Astrocyte of the cerebellum (primary cell): ENCODE measurements at regions not wholly inside any gene's neighbourhood (a gene's known extent, or its start where the extent isn't known, plus 50 kb on each side); places are given as distances from the start of the nearest gene placed in this dataset.

Experiments used
- DNase-seq: peaks from one replicate; pipeline ENCODE4 v3.0.0-alpha.2; 2011; ENCODE audit warnings: low read depth
- H3K4me3 ChIP-seq: 2 replicates; pipeline ENCODE4 v1.5.1; 2011; ENCODE audit warnings: mild to moderate bottlenecking, low read depth, low read length, moderate library complexity
- CTCF ChIP-seq: IDR thresholded peaks from 2 replicates; pipeline ENCODE4 v1.5.1; 2012; ENCODE audit warnings: low read length, low read depth, moderate library complexity, mild to moderate bottlenecking; ENCODE audit errors: missing control alignments
- in situ Hi-C: cut with HindIII; loops from 2 replicates; pipeline ENCODE4 v1.10.0; 2017; ENCODE audit warnings: low sequenced_read_pairs

DNA sequence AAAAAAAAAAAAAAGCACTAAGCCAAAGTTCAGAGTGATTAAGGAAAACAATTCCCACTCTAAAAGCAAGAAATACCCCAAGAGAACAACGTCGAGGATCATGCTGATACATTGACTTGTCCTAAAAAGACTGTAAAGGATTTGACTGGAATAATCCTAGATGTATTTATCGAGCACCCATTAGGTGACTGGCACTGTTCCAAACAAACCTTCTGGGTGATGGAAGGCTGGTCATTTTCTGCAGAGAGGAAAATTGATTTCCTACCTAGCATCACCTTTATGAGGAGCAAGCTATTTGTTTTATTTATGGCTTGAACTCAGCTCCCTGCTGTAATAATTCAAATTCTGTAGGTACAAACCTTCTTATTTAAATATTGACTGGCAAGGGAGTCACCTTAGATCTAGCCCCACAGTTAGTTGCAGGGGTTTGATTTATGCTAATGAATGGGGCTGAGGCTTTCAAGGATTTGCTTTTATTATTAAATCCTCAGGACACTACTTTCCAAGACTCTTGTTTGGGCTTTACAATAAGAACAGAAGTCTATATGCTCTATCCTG, 471.0 kb downstream of the OLFM4 start:
- DNase-seq = no peak
- no peak for TF ChIP-seq CTCF
- in situ Hi-C loops = no loop called here
- no peak overlapping the region for H3K4me3 ChIP-seq

- DNase-seq = no peak
- in situ Hi-C loops = no loop called here
- no peak for TF ChIP-seq CTCF
- no peak overlapping the region for H3K4me3 ChIP-seq
These were observed 472.8 kb downstream of the OLFM4 start for GRCh38 chr13:53501387-53501786.

- in situ Hi-C loops = no loop called here
- no peak for DNase-seq
- no peak for TF ChIP-seq CTCF
- H3K4me3 ChIP-seq = no peak overlapping the region
These were observed 479.1 kb downstream of the OLFM4 start for GRCh38 chr13:53507741-53508140.

DNA sequence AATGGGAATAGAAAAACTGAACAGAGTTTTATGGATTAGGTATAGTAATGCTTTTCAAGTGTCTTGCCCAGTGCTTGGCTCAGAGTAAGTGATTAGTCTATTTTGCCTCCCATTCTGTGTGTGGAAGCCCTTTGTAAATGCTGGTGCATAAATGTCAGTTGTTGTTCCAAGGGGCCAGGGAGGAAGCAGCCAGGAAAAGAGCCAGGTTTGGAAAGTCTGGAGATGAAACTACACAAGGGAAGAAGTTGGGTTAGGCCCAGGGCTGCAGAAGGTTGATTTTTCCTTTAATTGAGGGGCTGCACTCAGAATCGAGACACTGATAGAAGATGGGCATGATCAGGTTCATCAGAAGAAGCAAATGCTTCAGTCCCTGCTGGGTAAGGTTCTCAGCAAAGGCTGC, 484.0 kb downstream of the OLFM4 start:
- TF ChIP-seq CTCF = no peak
- in situ Hi-C loops = no loop called here
- no peak overlapping the region for H3K4me3 ChIP-seq
- no peak for DNase-seq

DNA sequence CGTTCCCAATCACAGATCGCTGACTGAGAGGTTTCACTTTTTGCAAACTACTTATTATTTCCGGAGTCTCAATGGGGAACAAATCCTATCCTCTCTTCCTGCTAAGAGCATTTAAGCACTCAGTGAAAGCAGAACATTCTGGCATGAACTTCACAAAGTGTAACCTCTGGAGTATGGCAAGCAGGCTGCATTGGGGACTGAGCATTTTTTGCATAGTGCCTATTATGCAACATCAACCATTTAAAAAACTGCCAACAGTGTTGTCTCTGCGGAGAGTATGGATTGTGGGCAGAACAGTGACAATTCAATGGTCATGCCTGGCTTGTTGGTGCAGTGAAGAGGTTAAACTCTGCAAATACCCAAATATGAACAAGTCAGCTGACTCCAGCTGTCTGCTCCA, 484.6 kb downstream of the OLFM4 start:
- in situ Hi-C loops = no loop called here
- no peak for TF ChIP-seq CTCF
- H3K4me3 ChIP-seq = no peak overlapping the region
- no peak for DNase-seq

DNA sequence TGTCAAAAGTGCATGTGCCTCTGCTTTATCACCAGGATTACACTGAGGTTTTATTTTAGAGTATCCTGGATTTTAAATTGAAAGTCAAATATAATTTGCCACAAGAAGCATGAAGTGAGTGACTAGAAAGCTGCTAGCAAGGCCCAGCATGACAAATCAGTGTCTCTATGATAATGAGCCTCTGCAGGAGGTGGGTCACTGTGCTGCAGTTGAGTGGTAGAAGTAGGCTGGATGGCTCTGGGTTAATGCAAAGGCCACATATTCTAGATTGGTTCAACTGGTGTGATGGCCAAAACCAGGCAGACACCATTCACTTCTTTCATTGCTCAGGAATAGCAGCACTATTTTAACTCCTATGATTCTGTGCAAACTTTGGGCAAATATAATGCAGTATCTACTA, 491.5 kb downstream of the OLFM4 start:
- TF ChIP-seq CTCF = no peak
- no peak overlapping the region for H3K4me3 ChIP-seq
- no peak for DNase-seq
- in situ Hi-C loops = no loop called here

- DNase-seq = no peak
- H3K4me3 ChIP-seq = no peak overlapping the region
- TF ChIP-seq CTCF = no peak
- in situ Hi-C loops = no loop called here
These were observed 493.4 kb downstream of the OLFM4 start for GRCh38 chr13:53522034-53522433.
